HEK293T (cell line): ENCODE measurements at regions not wholly inside any gene's neighbourhood (a gene's known extent, or its start where the extent isn't known, plus 50 kb on each side); places are given as distances from the start of the nearest gene placed in this dataset.

ENCODE experiments used
- BHLHE40 ChIP-seq: fragments of 450-650 bp; IDR thresholded peaks from 2 replicates; pipeline ENCODE4 v1.6.1; 2016; ENCODE audit warnings: mild to moderate bottlenecking, moderate library complexity, borderline replicate concordance
- FOXK2 ChIP-seq: fragments of 450-650 bp; IDR thresholded peaks from 2 replicates; pipeline ENCODE4 v1.6.1; 2016; ENCODE audit warnings: mild to moderate bottlenecking
- HDGF ChIP-seq: fragments of 450-650 bp; IDR thresholded peaks from 2 replicates; pipeline ENCODE4 v1.6.1; 2017; ENCODE audit warnings: antibody characterized with exemption, borderline replicate concordance
- NFRKB ChIP-seq: fragments of 450-650 bp; IDR thresholded peaks from 2 replicates; pipeline ENCODE4 v1.6.1; 2016; ENCODE audit warnings: mild to moderate bottlenecking, moderate library complexity
- SP1 ChIP-seq: fragments of 450-650 bp; IDR thresholded peaks from 2 replicates; pipeline ENCODE4 v1.6.1; 2017

- TF ChIP-seq HDGF (no peak), BHLHE40 (no peak), SP1 (no peak), NFRKB (no peak), FOXK2 (no peak)
Observed at GRCh38 chr9:82333671-82334070, 345.1 kb downstream of the SPATA31D1 start.
